HG03066 (cell line): ENCODE measurements at regions not wholly inside any gene's neighbourhood (a gene's known extent, or its start where the extent isn't known, plus 50 kb on each side); places are given as distances from the start of the nearest gene placed in this dataset.
"Not testable (repeated sequence)": the region's sequence is repeated elsewhere in the genome, so short reads cannot be mapped to it uniquely, and the experiment has no call there.

Experiments
- ATAC-seq: cut with Tn5 transposase; IDR thresholded peaks from one replicate; pipeline ENCODE4 v1.9.1; 2021; ENCODE audit warnings: low read depth; ENCODE audit not compliant: unreplicated experiment

GRCh38 chr1:181251713-181252075, 163.2 kb downstream of the IER5 start:
- ATAC-seq, result no peak

DNA sequence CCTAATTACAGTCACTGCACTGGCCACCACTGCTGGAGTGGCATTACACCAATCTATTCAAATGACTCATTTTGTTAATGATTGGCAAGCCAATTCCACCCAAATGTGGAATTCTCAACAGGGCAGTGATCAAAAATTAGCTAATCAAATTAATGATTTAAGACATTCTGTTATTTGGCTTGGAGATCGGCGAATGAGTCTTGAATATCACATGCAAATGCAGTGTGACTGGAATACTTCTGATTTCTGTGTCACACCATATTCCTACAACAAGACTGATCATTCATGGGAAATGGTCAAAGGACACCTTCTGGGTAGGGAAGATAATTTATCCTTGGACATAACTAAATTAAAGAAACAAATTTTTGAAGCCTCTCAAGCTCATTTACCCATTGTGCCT, 165.1 kb downstream of the IER5 start:
- not testable (repeated sequence) for ATAC-seq

- no peak for ATAC-seq
Observed at GRCh38 chr1:181255270-181255929, 166.9 kb downstream of the IER5 start.

DNA sequence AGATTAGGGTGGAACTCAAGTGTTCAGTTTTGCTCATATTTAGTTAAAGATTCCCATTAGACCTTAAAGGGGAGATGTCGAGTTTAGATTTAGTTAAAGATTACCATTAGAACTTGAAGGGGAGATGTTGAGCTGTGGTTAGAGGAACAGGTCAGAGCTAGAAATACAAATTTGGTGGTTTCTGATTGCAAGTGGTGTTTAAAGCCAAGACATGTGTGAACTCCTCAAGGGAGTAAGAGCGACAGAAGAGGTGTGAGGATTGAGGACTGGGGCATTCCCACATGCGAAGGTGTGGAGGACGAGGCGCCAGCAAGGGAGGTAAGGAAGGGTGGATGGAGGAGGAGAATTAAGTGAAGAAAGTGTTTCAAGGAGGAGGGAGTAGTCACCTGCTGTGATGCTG, 168.6 kb downstream of the IER5 start:
- ATAC-seq, result peak; percentile 89

DNA sequence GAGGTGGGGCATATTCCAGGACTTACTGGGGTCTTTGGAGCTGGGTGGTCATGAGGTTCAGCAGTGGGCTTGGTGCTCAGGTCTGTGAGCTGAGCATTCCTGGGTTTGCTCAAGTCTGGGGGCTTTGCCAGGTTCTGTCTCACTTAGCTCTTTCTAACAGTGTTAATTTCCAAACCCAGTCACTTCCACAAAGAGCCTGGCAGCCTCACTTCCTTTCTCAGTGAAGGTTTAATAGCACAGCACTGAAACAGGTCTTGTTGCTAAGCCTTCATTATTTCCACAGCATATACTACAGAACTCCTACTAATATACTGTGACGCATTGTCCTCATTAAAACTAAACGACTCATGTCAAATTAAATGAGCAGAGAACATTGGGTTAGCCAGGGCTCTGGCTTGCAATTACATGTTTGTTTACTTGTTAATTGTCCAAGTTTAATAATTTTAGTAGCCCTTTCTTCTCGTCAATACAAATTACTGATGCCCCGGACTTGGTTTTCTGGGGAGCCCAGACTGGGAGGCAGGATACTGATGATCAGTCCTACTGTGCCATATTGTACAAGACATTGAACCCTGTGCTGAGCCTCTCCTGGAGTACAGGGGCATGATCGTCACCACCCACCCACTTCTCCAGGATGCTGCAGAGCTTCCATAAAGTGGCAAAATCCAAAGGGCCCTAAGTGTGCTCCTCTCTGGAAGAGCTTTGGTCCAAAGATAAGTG, 170.7 kb downstream of the IER5 start:
- ATAC-seq, result no peak

DNA sequence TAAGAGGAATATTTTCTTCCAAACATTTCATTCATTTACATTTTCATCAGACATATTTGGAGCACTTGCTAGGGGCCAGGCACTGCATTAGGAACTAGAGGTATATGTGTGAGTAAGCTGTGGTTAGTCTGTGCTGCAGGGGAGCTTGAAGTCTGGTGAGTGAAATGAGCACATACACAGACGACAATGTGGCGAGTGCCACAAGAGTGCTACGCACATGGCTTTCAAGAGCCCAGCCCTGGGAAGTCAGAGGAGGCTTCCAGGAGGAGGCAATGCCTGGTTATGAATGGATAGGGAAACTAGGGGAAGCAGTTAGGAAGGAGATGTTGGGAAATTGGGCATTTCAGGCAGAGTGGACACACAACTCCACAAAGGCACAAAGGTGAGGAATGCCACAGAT, 171.8 kb downstream of the IER5 start:
- no peak for ATAC-seq

DNA sequence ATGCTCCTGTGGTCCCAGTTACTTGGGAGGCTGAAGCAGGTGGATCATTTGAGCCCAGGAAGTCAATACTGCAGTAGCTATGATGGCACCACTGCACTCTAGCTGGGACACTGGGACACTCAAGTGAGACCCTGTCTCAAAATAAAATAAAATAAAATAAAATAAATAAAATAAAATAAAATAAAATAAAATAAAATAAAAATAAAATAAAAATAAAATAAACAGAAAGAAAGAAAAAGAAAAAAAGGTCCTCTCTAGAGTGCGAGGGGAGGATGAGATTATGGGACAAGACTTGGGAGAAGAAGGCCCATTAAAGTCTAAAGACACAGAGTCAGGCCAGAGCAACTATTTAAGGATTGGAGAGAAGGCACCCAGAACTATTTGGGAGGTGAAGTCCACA, 172.5 kb downstream of the IER5 start:
- ATAC-seq, result no peak

DNA sequence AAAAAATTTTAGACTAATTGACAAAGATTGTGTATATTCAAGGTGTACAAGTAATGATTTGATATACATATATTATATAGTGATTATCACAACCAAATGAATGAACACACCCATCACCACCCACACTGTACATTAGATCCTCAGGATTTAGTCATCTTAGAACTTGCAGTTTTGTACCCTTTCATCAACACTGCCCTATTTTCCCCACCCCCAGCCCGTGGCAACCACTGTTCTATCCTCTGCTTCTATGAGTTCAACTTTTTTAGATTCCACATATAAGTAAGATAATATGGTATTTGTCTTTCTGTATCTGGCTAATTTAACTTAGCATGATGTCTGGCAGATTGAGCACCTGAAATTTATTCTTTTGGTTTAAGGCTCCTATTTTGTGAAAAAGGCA, 173.6 kb downstream of the IER5 start:
- no peak for ATAC-seq

DNA sequence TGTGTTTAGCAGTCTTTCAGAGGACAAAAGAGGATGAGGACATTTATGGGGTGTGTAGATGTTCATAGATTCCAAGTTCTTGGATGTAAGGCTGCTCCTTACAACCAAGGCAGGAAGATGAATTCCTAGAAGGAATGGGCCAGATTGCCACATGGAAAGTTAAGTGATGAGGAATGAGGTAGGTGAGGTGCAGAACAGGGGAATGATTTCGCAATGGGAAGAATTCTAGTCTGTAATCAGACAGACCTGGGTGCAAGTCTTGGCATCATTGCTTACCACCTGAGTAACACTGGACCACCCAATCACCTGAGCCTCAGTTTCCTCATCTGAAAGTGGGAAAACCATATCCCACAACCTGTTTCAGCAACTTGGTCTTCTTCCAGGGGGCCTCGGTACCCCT, 174.9 kb downstream of the IER5 start:
- ATAC-seq, result no peak

DNA sequence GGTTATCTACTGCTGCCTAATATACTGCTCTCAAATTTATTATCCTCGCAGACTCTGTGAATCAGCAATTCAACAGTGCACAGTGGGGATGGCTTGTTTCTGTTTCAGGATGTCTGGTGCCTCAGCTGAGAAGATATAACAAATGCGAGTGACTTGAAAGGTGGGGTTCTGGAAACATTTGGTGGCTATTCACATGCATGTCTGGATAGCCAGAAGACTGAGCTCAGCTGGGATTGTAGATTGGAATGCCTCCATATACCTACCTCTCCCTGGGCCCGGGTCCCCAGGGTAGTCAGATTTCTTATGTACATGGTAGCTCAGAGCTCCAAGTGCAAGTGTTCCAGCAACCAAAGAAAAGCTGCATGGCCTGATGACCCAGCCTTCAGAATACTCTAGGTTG, 176.3 kb downstream of the IER5 start:
- ATAC-seq, result no peak

GRCh38 chr1:181284978-181285377, 196.5 kb downstream of the IER5 start:
- ATAC-seq, result no peak

DNA sequence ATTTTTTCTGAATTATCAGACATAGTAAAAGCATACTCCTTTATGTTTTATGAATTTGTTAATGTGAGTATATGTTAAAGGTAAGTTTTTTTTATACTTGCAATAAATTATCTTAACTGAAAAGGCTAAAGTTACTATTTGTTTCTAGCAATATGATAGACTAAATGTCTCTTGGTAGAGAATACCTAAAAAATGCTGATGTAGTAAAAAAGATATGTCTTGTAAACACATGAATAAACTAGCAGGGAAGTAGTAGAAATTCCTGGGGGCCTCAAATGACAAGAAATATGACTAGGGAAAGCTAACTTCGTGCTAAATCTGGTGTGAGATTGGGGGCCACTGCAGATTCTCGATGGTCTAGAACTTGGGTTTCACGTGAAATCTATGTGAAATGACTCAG, 188.1 kb upstream of the CACNA1E start:
- ATAC-seq, result no peak

DNA sequence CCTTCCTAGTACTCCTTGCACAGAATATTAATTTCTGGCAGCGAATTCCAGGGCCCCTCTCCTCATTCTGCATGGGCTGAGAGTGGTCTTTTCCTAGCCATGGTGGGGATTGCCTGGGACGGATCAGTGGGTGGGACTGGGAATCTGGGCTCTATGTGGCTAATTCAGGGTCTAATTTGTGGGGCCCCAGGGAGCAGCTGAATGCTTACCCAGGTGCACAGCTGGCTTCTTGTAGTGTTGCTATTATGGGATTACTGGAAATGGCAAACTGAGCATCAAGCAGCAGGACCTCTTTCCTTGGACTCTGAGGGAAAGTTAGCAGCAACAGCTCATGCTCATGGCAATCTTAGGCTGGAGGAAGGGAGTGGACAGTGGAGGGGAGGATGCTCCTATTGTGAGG, 187.1 kb upstream of the CACNA1E start:
- ATAC-seq, result no peak

GRCh38 chr1:181308098-181308497, 175.2 kb upstream of the CACNA1E start:
- no peak for ATAC-seq

- ATAC-seq, result no peak
Observed at GRCh38 chr1:181310560-181310959, 172.8 kb upstream of the CACNA1E start.

DNA sequence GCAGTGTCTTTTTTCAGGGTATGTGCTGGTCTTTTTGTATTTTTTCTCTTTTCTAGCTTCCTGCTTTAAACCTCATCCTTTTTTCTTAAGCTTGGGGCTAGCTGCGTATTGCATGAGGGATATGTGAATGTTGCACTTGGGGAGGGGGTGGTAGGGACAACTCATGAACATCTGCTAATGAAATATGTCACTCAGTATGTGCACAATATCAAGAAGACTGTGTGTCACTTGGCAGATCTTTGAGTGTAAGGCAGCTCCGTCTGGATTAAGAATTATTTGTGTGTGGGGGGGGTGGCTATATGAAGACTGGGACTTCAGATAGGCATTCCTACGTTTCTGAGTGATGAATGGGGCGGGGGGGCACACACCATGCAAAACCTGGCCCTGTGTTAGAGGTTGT, 170.4 kb upstream of the CACNA1E start:
- no peak for ATAC-seq

GRCh38 chr1:181313466-181313865, 169.9 kb upstream of the CACNA1E start:
- ATAC-seq, result no peak

DNA sequence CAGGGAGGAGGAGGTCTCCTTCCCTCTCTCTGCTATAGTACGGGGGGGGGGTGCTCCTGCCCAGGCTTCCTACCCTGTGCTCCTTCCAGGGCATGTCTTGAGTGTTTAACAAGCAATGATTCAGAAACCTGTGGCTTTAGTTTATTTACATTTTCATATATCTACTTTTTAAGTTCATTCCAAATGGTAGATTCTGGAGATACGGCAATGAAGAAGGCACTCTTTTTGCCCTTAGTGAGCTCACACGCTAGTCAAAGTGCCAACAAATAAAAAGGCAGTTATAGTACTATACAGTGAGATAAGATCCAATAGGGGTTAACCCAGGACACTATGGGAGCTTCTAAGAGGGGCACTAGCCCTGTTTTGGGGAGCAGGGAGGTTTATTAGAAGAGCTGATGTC, 169.3 kb upstream of the CACNA1E start:
- ATAC-seq, result no peak

DNA sequence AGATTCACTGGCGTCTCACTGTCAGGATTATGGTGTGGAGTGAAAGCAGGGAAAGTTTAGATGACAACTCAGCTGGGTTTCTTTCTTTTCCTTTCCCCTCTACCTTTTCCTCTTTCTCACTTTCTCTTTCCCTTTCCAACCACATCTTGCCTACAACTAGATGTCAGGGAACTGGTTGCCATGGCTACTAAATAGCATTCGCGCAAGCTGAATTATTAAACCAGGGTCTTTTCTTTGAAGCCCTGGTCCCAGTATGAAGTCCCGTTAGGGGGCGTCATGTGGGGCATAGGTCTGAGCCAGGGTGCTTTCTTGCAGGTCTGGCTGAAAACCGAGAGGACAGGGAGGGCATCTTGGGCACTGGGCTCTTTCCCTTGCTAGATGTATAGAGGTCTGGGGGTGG, 168.4 kb upstream of the CACNA1E start:
- no peak for ATAC-seq

- ATAC-seq, result no peak
Observed at GRCh38 chr1:181317261-181317930, 165.9 kb upstream of the CACNA1E start.

- no peak for ATAC-seq
Observed at GRCh38 chr1:181318022-181318857, 165.1 kb upstream of the CACNA1E start.
